Fibroblast of lung (primary cell): ENCODE measurements at regions not wholly inside any gene's neighbourhood (a gene's known extent, or its start where the extent isn't known, plus 50 kb on each side); places are given as distances from the start of the nearest gene placed in this dataset.

Experiments used
- EZH2 ChIP-seq: IDR thresholded peaks from 2 replicates; pipeline ENCODE4 v1.5.1; 2012; ENCODE audit warnings: low read length, control low read depth, mild to moderate bottlenecking; ENCODE audit errors: missing control alignments
- TF ChIP-seq, protein P1 (sequence below), 2 donors: IDR thresholded peaks in 1 of 2; conservative IDR thresholded peaks in 1 of 2; 1 replicate in 1 of 2; 2 replicates in 1 of 2; pipeline ENCODE4 v1.5.1; 2011 to 2012; ENCODE audit warnings: low read length in 2 of 2, control low read depth in 1 of 2, inconsistent platforms in 1 of 2, low read depth in 1 of 2, mild to moderate bottlenecking in 1 of 2

DNA sequence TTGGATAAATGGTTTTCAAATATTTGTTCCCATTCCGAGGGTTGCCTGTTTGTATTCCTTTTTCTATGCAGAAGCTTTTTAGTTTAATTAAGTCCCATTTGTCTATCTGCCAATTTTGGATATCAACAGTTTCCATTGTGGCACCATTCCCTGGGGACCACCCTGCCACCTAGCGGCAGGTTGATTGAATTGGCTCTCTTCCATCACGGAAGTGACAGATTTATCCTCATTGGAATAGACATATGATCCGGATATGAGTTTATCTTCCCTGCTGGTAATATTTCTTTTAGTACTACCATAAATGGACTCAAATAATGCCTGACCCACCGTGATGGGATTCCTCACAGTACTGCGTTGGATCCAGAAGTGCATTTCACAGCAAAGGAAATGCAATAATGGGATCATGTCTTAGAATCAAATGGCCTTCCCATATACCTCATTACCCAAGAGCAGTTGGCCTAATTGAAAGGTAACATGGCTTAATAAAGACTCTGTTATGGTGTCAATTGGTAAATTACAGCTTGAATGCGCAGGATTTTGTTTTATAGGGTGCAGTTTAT, 327.0 kb downstream of the BMP2 start:
- TF ChIP-seq, protein P1, sequence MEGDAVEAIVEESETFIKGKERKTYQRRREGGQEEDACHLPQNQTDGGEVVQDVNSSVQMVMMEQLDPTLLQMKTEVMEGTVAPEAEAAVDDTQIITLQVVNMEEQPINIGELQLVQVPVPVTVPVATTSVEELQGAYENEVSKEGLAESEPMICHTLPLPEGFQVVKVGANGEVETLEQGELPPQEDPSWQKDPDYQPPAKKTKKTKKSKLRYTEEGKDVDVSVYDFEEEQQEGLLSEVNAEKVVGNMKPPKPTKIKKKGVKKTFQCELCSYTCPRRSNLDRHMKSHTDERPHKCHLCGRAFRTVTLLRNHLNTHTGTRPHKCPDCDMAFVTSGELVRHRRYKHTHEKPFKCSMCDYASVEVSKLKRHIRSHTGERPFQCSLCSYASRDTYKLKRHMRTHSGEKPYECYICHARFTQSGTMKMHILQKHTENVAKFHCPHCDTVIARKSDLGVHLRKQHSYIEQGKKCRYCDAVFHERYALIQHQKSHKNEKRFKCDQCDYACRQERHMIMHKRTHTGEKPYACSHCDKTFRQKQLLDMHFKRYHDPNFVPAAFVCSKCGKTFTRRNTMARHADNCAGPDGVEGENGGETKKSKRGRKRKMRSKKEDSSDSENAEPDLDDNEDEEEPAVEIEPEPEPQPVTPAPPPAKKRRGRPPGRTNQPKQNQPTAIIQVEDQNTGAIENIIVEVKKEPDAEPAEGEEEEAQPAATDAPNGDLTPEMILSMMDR (conservative IDR thresholded peaks at IDR 0.05 in 1 of 2, IDR thresholded peaks at IDR 0.05 in 1 of 2; ENCODE audit: low read depth in 1 of 2, low read length in 2 of 2): peak in 1 of 2 donors; percentile 44
- no peak for TF ChIP-seq EZH2
